OCI-LY1 (cell line): ENCODE measurements at regions not wholly inside any gene's neighbourhood (a gene's known extent, or its start where the extent isn't known, plus 50 kb on each side); places are given as distances from the start of the nearest gene placed in this dataset.

Experiments used
- EZH2 ChIP-seq: fragments of 200-600 bp; sonication (generic), shearing (Covaris generic); IDR thresholded peaks from 2 replicates; pipeline ENCODE4 v1.8.0; 2017; ENCODE audit warnings: borderline replicate concordance, mixed run types, mild to moderate bottlenecking, antibody characterized with exemption, low read length, moderate library complexity, mixed read lengths
- TF ChIP-seq, protein P1 (sequence below): fragments of 200-600 bp; sonication (generic), shearing (Covaris generic); IDR thresholded peaks from 2 replicates; pipeline ENCODE4 v1.5.1; 2017; ENCODE audit warnings: mild to moderate bottlenecking, antibody characterized with exemption, low read length, moderate library complexity, mixed read lengths

DNA sequence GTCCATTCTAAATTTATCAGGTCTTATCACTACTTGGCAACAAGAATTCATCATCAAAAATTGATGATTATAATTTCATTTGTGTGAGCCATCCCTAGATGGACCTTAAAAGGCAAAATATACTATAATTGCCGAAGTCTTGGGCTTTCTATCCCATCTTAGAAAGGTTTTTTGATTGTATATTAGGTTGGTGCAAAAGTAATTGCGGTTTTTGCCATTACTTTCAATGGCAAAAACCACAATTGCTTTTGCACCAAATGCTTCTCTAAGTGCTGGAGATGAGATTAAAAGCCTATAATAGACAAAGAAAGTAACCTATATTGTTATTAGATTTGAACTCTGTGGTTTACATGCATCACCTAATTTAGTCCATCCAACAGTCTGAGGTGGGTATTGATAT is 612.9 kb downstream of the ZNF385D start:
- TF ChIP-seq, protein P1, sequence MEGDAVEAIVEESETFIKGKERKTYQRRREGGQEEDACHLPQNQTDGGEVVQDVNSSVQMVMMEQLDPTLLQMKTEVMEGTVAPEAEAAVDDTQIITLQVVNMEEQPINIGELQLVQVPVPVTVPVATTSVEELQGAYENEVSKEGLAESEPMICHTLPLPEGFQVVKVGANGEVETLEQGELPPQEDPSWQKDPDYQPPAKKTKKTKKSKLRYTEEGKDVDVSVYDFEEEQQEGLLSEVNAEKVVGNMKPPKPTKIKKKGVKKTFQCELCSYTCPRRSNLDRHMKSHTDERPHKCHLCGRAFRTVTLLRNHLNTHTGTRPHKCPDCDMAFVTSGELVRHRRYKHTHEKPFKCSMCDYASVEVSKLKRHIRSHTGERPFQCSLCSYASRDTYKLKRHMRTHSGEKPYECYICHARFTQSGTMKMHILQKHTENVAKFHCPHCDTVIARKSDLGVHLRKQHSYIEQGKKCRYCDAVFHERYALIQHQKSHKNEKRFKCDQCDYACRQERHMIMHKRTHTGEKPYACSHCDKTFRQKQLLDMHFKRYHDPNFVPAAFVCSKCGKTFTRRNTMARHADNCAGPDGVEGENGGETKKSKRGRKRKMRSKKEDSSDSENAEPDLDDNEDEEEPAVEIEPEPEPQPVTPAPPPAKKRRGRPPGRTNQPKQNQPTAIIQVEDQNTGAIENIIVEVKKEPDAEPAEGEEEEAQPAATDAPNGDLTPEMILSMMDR, result no peak
- no peak for TF ChIP-seq EZH2
